Skeletal muscle tissue (tissue), 3 donors: ENCODE measurements at regions not wholly inside any gene's neighbourhood (a gene's known extent, or its start where the extent isn't known, plus 50 kb on each side); places are given as distances from the start of the nearest gene placed in this dataset.

Experiments
- H3K27ac ChIP-seq: one replicate; pipeline ENCODE4 v1.7.0; 2013; ENCODE audit warnings: mild to moderate bottlenecking, low read depth, low read length, inconsistent platforms
- H3K27me3 ChIP-seq, 3 donors: one replicate each; pipeline ENCODE4 v1.7.0; 2013; ENCODE audit warnings: low read length in 3 of 3; ENCODE audit not compliant: control insufficient read depth in 3 of 3, insufficient read depth in 3 of 3
- H3K36me3 ChIP-seq, 3 donors: one replicate each; pipeline ENCODE4 v1.7.0; 2013; ENCODE audit warnings: low read length in 3 of 3; ENCODE audit not compliant: control insufficient read depth in 3 of 3, insufficient read depth in 3 of 3
- H3K4me1 ChIP-seq, 3 donors: one replicate each; pipeline ENCODE4 v1.7.0; 2013; ENCODE audit warnings: low read length in 3 of 3, mild to moderate bottlenecking in 3 of 3; ENCODE audit not compliant: control insufficient read depth in 3 of 3, insufficient read depth in 3 of 3
- H3K4me3 ChIP-seq, 3 donors: one replicate each; pipeline ENCODE4 v1.7.0; 2013; ENCODE audit warnings: low read length in 3 of 3
- H3K9ac ChIP-seq, 3 donors: one replicate each; pipeline ENCODE4 v1.7.0; 2013; ENCODE audit warnings: low read length in 3 of 3, mild to moderate bottlenecking in 3 of 3, moderate library complexity in 2 of 3, low read depth in 1 of 3
- H3K9me3 ChIP-seq, 3 donors: one replicate each; pipeline ENCODE4 v1.7.0; 2013; ENCODE audit warnings: low read length in 3 of 3; ENCODE audit not compliant: control insufficient read depth in 3 of 3
- donor health status: Osteomylitis.

DNA sequence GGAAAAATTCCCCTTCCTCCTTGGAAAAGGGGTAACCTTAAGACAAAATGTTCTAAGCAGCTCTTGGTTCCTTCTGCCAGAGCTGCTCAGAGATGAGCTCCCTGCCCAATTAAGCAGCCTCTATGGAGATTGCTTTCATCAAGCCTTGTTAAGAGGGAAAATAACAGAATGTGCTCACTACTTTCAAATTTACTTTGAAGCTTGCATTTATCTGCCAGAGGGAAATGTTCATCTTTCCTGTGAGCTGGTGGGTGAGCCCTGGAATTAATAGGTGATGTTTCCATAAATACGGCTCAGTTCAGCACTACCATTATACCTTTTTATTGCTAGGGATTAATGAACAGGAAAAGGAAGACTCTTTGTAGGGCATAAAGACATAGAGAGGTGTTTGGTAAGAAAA is 549.0 kb downstream of the REEP3 start:
- no peak overlapping the region for H3K9ac ChIP-seq
- peaks cover 0 to 3% (median 0%) of the 10 kb centered on the region in 3 donors for H3K4me1 ChIP-seq
- no peaks in the 10 kb centered on the region for H3K9me3 ChIP-seq
- H3K4me3 ChIP-seq, result no peak overlapping the region
- no peak overlapping the region for H3K27ac ChIP-seq
- H3K27me3 ChIP-seq, result no peaks in the 10 kb centered on the region
- no peaks in the 10 kb centered on the region for H3K36me3 ChIP-seq

GRCh38 chr10:64071218-64071617 is 550.0 kb downstream of the REEP3 start:
- Histone ChIP-seq H3K9ac (no peak overlapping the region), H3K27me3 (no peaks in the 10 kb centered on the region), H3K9me3 (no peaks in the 10 kb centered on the region), H3K36me3 (no peaks in the 10 kb centered on the region), H3K27ac (no peak overlapping the region), H3K4me1 (peaks cover 0 to 3% (median 0%) of the 10 kb centered on the region in 3 donors), H3K4me3 (no peak overlapping the region)

GRCh38 chr10:64075604-64076003 is 554.4 kb downstream of the REEP3 start:
- Histone ChIP-seq H3K4me1 (no peaks in the 10 kb centered on the region), H3K36me3 (no peaks in the 10 kb centered on the region), H3K4me3 (no peak overlapping the region), H3K27me3 (no peaks in the 10 kb centered on the region), H3K9me3 (no peaks in the 10 kb centered on the region), H3K9ac (no peak overlapping the region), H3K27ac (no peak overlapping the region)

GRCh38 chr10:64076322-64076940 is 555.2 kb downstream of the REEP3 start:
- Histone ChIP-seq H3K9me3 (no peaks in the 10 kb centered on the region), H3K27ac (no peak overlapping the region), H3K4me1 (no peaks in the 10 kb centered on the region), H3K4me3 (no peak overlapping the region), H3K27me3 (no peaks in the 10 kb centered on the region), H3K36me3 (no peaks in the 10 kb centered on the region), H3K9ac (no peak overlapping the region)

DNA sequence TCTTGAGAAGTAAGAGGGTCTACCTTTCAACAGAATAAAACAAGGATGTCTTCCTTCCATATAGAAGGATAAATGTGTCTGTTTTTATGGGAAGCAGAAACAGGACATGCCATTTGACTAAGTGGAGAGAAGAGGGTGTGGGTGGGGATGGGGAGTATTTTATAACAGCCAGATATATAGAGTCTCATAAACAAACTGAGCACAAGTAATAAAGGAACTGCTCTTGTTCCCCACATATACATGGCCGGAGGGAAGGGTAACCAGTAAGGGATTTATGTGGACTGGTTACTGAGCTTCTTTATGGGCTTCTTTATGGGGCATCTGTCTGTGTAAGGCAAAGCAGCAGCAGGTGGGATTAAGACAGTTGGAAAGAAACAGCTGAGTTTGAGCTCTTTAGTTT is 558.1 kb downstream of the REEP3 start:
- Histone ChIP-seq H3K27me3 (no peaks in the 10 kb centered on the region), H3K36me3 (no peaks in the 10 kb centered on the region), H3K4me3 (no peak overlapping the region), H3K9ac (no peak overlapping the region), H3K9me3 (no peaks in the 10 kb centered on the region), H3K27ac (no peak overlapping the region), H3K4me1 (no peaks in the 10 kb centered on the region)

GRCh38 chr10:64080071-64080470 is 558.9 kb downstream of the REEP3 start:
- no peak overlapping the region for H3K27ac ChIP-seq
- H3K9me3 ChIP-seq, result no peaks in the 10 kb centered on the region
- H3K4me1 ChIP-seq, result no peaks in the 10 kb centered on the region
- H3K27me3 ChIP-seq, result no peaks in the 10 kb centered on the region
- H3K36me3 ChIP-seq, result no peaks in the 10 kb centered on the region
- H3K4me3 ChIP-seq, result no peak overlapping the region
- H3K9ac ChIP-seq, result no peak overlapping the region

GRCh38 chr10:64081947-64082482 is 560.8 kb downstream of the REEP3 start:
- Histone ChIP-seq H3K9ac (no peak overlapping the region), H3K9me3 (no peaks in the 10 kb centered on the region), H3K27me3 (no peaks in the 10 kb centered on the region), H3K4me3 (no peak overlapping the region), H3K4me1 (no peaks in the 10 kb centered on the region), H3K27ac (no peak overlapping the region), H3K36me3 (no peaks in the 10 kb centered on the region)

GRCh38 chr10:64086083-64086767 is 565.0 kb downstream of the REEP3 start:
- Histone ChIP-seq H3K36me3 (no peaks in the 10 kb centered on the region), H3K9ac (no peak overlapping the region), H3K27ac (no peak overlapping the region), H3K9me3 (no peaks in the 10 kb centered on the region), H3K4me1 (no peaks in the 10 kb centered on the region), H3K27me3 (no peaks in the 10 kb centered on the region), H3K4me3 (no peak overlapping the region)

GRCh38 chr10:64089648-64090047 is 568.4 kb downstream of the REEP3 start:
- Histone ChIP-seq H3K4me3 (no peak overlapping the region), H3K9ac (no peak overlapping the region), H3K27ac (no peak overlapping the region), H3K4me1 (no peaks in the 10 kb centered on the region), H3K9me3 (no peaks in the 10 kb centered on the region), H3K27me3 (no peaks in the 10 kb centered on the region), H3K36me3 (no peaks in the 10 kb centered on the region)

- no peaks in the 10 kb centered on the region for H3K36me3 ChIP-seq
- no peak overlapping the region for H3K4me3 ChIP-seq
- H3K27me3 ChIP-seq, result no peaks in the 10 kb centered on the region
- no peaks in the 10 kb centered on the region for H3K9me3 ChIP-seq
- no peak overlapping the region for H3K27ac ChIP-seq
- no peaks in the 10 kb centered on the region for H3K4me1 ChIP-seq
- H3K9ac ChIP-seq, result no peak overlapping the region
Measured at GRCh38 chr10:64090865-64091264, 569.7 kb downstream of the REEP3 start.
